ENCODE measurements at regions not wholly inside any gene's neighbourhood (a gene's known extent, or its start where the extent isn't known, plus 50 kb on each side); places are given as distances from the start of the nearest gene placed in this dataset.
"Not testable (repeated sequence)": the region's sequence is repeated elsewhere in the genome, so short reads cannot be mapped to it uniquely, and the experiment has no call there.

DNA sequence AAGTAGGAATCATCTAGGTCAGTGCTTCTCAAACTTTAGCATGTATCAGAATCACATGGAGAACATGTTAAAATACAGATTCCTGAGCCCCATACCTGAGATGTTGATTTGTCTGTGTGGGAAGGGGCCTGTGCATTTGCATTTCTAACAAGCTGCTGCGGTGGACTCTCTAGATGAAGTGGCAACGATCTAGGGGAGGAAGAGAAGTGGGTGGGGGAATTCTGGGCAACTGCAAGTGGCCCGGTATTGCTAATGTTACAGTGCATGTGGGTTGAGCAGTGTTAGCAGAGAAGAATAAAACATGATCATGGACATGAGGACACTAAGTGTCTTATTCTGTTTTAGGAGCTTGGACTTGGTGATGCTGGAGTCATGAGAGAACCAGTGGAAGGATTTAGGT is 329.0 kb downstream of the OLFM4 start:
- no peak for DNase-seq (ENCODE audit: low read depth, low spot score)

DNA sequence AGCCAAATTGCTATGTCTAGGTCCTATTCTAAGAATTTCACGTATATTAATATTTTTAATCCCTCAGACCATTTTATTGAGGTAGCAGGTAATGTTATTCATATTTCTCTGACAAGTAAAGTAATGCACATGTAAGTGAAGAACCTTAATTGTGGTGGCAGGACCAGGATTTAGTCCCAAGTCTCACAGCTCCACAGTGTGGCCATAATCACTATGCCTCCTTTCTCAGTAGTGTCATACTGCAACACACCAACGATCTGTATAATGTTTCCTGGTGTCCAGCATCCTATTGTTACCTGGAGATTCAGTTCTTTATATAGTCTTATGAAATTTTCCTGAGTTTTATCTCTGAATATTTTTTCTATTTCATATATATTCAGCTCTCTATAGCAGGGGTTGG is 340.3 kb downstream of the OLFM4 start:
- no peak for DNase-seq (ENCODE audit: low read depth, low spot score)

DNA sequence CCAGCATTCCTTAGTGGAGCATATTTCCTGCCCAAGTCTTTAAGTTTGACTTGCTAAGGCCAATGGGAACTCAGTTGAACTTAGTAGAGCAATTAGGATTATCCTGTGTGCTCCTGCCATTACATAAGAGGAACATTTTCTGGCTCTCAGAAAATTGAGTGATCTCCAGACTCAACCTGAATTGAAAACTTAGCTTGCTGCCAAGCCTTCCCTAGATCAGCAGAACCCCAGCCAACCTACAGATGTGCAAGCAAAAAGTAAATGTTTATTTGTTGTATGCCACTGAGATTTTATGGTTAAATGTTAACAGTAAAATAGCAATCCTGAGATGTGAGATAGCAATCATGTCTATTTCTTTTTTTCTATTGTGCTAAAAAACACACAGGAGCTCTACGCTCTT is 350.9 kb downstream of the OLFM4 start:
- no peak for DNase-seq (ENCODE audit: low read depth, low spot score)

DNA sequence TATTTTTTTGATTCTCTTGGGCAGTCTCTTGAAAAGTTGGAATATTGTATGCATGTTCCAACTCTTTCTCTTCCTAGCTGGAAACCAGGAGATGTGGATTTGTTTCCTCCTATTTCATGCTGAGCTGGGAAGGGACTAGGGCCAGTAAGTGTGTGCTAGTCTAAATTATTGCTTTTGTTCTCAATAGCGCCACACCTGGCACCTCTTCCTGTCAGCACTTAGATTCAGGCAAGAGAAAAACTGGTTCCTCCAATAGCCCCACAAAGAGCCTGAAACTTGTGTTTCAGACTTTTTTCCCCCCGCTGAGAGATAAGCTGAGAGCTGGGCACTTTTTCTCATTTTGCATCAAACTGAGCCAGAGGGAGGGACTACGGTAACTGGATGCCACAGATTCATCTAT is 353.4 kb downstream of the OLFM4 start:
- DNase-seq (ENCODE audit: low read depth, low spot score) = no peak

DNA sequence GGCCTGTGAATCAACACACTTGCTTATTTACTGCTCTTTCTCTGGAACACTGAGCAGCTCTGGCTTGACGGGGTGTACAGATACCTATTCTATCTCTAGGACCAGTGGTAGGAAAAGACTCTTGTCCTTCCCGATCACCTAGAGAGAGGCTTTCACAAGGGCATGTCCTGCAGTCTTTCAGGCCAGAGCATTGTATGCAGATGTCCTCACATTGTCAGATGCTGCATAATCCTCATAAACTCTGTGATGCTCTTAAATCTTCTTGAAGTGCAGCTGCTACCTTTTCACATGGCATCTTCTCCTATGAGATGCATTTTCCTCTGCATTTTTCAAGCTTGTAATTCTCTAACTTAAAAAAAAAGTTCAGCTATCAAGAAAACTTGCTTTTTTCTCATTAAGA is 369.4 kb downstream of the OLFM4 start:
- no peak for DNase-seq (ENCODE audit: low read depth, low spot score)

DNA sequence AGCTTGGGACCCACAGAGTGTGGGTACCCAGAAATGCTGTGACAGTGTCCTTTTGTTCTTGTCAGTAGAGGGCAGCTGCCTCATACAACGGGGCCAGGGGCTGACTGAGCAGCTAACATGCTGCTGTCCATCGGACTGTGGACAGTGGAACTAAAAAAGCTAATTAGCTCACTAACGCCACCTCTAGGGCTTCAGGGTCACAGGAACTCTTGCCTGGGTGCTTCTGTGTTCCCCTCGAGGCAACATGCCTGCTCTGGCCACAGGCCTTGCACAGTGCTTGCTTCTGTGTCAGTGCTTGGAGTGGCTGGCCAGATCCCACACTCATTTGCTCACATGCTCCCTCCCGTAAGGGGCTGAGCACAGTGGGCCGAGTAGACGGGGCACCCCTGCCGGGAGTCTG is 377.0 kb downstream of the OLFM4 start:
- no peak for DNase-seq (ENCODE audit: low read depth, low spot score)

DNA sequence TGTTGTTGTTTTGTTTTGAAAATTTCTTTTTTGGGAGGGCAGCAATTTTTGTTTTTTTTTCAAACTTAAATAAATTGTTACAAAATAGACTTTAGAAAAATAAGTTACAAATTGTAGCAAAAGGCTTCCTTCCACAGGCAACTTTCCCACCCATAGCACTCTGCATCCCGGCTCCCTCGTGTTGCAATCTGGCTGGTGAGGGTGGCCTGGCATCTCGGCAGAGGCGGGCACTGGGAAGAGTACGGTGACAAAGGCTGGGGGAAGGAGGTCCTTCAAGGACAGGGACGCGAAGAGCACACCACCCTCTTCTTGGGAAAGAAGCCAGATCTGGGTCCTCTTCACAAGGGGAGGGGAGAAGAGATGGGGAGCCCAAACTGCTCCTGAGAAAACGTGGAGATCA is 379.7 kb downstream of the OLFM4 start:
- DNase-seq (ENCODE audit: low read depth, low spot score) = no peak

DNA sequence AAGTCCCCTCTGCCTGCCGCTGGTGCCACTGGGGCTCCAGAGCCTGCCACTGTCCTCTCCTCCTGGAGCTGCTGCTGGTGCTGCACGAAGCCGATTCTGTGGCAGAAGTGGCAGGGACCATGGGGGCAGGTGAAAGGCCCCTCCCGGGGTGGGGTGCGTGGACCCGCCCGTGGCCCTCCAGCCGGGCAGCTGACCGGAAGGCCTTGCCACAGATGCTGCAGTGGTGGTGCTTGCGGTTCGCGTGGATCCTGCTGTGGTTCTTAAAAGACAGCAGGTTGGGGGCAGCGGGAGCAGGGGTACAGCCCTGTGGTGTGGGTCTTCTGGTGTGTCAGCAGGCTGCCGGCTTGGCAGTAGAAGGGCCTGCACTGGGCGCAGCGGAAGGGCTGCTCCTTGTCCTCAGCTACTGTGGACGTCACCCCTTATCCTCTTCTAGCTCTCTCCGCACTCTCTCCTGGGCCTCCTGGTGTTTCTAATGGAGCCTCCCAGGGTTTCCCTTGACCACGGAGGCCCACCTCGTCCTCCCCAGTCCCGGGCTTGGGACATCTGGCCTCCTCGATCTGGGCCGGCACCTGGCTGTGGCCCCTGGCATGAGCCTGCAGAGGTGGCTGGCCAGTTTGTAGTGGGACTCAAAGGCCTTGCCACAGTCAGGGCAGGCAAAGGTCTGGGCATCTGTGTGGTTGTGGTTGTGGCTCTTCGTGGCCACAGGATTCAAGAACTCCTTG is 380.4 kb downstream of the OLFM4 start:
- DNase-seq (ENCODE audit: low read depth, low spot score) = no peak

DNA sequence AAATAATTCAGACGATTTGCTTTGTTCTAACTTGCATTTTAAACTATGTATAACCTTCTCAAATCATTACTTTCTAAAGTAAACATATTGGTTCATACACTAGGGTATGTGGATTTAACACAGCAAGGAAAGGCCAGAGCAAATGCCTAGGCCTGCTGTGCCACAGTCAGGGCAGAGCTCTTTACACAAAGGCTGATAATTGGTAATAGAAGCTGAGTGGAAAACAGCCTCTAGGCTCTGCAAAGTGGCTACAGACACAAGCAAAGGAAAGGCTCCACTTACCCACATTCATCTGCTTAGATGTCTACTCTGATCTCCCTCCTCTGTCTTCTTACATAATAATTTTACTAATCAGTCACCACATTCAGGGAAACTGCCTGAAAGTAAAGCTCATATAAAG is 382.9 kb downstream of the OLFM4 start:
- DNase-seq (ENCODE audit: low read depth, low spot score) = no peak

DNA sequence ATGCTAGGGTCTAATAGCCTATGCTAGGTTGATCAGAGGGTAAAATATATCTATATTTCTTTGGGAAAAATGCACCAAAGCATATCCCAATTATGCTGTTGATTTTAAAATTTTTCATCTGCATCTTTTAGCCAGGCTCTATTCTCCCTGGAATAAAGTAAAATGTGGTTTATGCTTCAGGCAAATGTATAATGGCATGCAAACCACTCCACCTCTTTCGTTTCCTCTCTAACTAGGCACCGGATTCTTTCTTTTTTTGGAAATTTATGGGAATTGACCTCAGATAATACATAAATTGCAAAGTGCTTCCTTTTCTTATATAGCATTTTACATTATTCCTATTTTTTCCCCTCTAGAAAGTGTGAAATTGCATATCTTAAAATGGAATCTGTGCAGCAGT is 386.5 kb downstream of the OLFM4 start:
- DNase-seq (ENCODE audit: low read depth, low spot score) = no peak

DNA sequence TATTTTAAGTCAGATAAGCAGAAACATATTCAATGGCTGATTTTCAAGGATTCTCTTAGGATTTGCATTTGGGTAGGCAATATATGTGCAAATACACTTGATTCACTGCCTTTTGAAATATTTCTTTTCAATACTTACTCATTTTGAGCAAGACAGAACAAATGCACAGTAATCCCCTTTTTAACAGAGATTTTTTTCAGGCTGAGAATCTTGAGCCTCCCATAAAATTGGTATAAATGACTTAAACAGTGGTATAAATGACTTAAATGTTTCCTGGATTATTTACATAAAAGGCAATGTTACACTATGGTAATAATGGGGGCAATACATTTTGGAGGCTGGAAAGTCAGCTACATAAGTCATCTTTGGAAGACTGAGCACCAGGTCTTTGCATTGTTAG is 389.0 kb downstream of the OLFM4 start:
- no peak for DNase-seq (ENCODE audit: low read depth, low spot score)

DNA sequence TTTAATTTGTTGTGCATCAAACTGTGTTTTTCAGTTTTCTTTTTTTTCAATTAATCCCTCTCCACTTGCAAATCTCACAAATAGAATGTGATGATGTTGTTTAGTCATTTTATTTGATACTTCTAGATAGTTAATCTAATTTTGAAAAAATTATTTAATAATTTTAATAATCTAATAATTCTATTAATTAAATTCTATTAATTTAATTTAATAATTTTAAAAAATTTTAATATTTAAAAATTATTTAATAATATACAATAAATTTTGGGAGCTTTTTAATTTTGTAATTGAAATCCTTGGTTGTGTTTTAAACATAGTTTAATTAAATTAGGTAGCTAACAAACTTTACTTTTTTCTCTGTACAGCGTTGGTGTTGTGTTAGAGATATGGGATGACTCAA is 393.8 kb downstream of the OLFM4 start:
- DNase-seq (ENCODE audit: low read depth, low spot score) = no peak

DNA sequence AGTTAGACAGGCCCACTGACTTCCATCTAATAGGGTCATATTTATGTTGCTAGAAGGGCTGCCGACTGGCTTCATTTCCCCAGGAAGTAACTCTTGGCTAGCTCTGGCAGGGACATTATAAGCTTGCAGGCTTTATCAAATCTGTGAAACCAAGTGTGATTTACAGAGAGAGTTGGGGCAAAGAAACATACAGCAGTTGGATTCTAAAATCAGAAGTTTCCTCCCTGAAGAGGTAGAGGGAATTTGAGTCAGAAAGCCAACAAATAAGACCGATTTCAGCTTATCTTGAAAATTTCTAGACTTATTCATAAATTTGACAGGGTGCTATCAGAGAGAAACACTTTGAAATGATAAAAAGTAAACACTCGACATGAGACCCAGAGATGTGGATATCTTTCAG is 407.8 kb downstream of the OLFM4 start:
- no peak for DNase-seq (ENCODE audit: low read depth, low spot score)

DNA sequence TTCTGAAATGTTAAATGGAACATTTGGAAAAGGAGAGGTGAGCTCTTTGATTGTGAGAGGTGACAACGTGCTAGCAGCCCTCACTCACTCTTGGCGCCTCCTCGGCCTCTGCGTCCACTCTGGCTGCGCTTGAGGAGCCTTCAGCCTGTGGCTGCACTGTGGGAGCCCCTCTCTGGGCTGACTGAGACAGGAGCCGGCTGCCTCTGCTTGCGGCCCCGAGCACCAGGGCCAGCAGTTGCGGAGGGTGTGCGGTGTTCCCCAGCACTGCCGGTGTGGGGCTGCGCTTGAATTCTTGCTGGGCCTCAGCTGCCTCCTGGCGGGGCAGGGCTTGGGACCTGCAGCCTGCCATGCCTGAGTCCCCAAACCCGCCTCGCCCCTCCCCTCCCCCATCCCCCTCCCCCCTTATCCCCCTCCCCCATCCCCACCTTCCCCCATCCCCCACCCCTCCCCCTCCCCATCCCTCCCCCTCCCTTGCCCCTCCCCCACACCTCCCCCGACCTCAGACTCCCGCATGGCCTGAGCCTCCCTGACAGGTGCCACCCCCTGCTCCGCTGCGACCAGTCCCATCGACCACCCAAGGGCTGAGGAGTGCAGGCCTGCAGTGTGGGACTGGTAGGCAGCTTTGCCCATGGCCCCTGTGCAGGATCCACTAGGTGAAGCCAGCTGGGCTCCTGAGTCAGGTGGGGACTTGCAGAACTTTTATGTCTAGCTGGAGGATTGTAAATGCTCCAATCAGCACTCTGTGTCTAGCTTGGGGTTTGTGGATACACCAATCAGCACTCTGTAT is 411.0 kb downstream of the OLFM4 start:
- DNase-seq (ENCODE audit: low read depth, low spot score) = no peak

DNA sequence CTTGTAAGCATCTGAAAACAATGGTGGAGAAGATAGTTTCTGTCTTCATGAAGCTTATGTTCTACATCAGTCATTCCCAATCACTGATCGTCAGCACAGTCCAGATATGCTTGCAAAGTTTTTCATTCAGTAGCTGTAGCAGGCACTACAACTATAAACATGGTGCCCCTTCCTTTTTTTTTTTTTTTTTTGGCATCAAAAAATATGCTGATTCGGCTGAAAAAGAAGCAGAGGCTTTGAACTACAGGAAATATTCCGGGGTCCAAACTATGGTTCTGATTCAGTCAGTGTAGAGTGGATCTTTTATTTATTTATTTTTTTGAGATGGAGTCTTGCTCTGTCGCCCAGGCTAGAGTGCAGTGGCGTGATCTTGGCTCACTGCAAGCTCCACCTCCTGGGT is 414.4 kb downstream of the OLFM4 start:
- no peak for DNase-seq (ENCODE audit: low read depth, low spot score)

DNA sequence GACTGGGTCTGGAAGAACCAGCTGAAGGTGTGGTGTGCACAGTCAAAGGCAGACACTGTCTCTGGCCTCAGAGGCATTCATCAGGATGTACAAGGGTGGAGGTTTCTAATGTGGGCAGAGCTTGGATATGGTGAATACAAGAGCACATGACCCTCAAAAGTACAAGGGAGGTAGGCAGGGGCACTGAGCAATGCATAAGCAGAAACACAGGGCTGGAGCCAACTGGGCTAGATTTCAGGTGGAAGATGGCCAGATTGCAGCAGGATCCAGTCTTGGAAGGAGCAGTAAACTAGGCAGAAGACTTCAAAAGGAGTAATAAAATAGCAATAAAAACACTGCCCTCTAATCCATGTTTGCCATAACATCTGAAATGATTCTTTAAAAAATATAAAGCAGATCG is 417.1 kb downstream of the OLFM4 start:
- DNase-seq (ENCODE audit: low read depth, low spot score) = no peak

DNA sequence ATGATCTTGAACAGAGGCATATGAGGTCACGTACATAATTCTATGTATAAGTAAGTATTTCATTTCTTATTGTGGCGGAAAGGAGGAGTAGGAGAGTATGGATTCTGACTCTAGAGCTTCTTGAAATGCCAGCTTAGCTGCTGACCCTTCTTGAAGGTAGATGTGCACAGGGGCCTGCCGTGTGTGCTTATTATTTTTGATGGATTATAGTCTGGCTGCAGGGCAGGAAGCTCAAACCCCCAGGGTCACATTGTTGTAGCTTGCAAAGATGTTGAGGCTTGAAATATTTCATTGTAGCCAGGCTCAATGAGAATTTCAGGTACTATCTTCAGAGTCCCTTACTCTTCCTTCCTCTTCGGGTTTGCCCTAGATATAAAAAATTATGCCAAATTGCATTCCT is 418.8 kb downstream of the OLFM4 start:
- no peak for DNase-seq (ENCODE audit: low read depth, low spot score)

DNA sequence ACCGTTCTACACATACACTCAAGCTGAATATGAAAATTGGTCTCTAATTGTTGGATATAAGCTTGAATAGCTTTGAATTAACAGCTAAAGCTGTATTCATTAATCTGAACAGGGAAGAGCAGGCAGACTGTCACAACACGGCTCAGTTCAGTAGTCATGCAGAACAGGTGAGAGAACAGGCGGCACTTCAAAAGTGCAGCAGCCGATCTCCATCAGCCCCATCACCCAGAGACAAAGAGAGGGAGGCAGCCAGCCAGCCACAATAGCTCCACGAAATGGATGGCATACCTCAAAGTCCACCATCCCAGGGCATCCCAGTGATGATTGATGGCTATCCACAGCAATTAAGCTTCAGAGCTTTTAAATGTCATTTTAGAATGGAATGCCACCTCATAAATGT is 419.2 kb downstream of the OLFM4 start:
- no peak for DNase-seq (ENCODE audit: low read depth, low spot score)

DNA sequence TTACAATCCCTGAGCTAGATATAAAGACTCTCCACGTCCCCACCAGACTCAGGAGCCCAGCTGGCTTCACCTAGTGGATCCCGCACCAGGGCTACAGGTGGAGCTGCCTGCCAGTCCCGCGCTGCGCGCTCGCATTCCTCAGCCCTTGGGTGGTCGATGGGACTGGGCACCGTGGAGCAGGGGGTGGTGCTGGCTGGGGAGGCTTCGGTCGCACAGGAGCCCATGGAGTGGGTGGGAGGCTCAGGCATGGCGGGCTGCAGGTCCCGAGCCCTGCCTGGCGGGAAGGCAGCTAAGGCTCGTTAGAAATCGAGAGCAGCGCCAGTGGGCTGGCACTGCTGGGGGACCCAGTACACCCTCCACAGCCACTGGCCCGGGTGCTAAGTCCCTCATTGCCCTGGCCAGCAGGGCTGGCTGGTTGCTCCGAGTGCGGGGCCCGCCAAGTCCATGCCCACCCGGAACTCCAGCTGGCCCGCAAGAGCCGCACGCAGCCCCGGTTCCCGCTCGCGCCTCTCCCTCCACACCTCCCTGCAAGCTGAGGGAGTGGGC is 423.7 kb downstream of the OLFM4 start:
- DNase-seq (ENCODE audit: low read depth, low spot score) = not testable (repeated sequence)

DNA sequence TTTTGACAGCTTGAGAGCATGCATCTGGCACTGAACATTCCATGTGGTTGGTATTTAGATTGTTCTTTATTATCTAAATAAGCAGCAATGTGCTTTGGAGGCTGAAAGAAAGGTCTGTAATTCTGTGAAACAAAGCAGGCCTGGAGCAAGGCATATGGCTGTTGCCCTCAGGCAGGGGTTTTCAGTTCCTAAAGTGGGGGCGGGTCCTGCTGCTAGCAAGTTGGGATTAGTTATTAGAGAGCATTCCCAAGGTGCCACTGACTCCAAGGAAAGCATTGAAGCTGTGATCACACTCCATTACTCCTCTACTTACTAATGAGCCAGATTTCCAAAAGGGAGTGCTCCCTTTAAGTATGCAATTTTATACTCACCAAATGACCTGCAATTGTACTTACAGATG is 432.2 kb downstream of the OLFM4 start:
- DNase-seq (ENCODE audit: low read depth, low spot score) = no peak

DNA sequence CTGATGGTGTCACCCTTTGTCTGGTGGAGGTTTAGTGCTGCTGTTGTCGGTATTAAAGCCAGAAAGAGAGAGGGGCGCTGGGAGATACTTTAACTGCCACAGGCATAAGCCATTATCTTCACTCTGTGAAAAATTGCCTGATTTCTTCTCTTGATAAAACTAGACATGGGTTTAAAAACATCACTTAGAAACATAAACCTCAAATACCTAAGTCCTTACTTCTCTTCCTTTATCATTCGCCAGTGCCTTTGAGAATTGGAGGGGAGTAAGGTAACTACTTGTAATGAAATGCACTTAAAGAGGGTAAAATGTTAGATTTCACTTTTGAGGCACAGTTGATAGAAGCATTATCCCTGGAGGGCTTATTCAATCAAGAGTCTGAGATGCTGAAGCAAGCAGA is 434.5 kb downstream of the OLFM4 start:
- no peak for DNase-seq (ENCODE audit: low read depth, low spot score)

DNA sequence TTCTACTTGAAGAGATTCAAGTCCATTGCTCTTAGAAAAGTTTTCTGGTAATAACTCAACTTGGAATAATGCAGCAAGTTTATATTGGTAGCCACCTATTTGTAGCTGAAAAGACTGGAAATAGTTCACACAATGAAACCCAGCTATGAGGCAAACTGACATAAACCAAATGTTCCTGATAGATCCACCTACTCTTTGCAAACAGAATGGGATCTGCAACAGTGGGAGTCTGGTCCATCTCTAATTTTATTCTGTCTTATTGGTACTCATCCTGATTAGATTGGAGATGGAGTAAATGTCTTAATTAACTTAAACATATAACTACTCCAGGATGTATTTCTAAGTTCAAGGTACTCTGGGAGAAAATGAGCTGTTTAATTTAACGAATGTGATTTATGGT is 438.0 kb downstream of the OLFM4 start:
- no peak for DNase-seq (ENCODE audit: low read depth, low spot score)

DNA sequence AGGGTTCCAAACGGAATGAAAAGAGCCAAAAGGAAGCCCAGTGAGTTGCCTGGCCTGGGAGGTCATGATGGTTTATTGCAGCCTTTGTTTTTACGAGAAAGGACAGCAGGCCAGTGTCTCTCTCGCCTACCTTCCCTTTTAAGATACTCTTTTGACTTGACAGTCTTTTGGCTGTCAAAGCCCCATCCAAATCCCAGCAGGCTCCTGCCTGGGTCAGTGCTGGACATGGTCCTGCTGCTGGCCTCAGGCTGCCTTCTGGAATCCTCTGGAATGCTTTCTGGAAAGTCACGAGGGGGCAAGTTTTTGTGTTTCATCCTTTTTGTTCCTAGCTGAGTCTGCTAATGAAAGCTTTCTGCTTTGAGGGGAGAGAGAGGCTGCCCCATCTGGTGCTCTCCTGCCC is 444.8 kb downstream of the OLFM4 start:
- no peak for DNase-seq (ENCODE audit: low read depth, low spot score)
